GM23338 (cell line): ENCODE measurements at regions not wholly inside any gene's neighbourhood (a gene's known extent, or its start where the extent isn't known, plus 50 kb on each side); places are given as distances from the start of the nearest gene placed in this dataset.

ENCODE experiments used
- POLR2AphosphoS5 ChIP-seq: IDR thresholded peaks from 2 replicates; pipeline ENCODE4 v1.6.1; 2016; ENCODE audit warnings: antibody characterized with exemption, low read depth
- TF ChIP-seq, protein P1 (sequence below): IDR thresholded peaks from 2 replicates; pipeline ENCODE4 v1.6.1; 2016; ENCODE audit warnings: antibody characterized with exemption

DNA sequence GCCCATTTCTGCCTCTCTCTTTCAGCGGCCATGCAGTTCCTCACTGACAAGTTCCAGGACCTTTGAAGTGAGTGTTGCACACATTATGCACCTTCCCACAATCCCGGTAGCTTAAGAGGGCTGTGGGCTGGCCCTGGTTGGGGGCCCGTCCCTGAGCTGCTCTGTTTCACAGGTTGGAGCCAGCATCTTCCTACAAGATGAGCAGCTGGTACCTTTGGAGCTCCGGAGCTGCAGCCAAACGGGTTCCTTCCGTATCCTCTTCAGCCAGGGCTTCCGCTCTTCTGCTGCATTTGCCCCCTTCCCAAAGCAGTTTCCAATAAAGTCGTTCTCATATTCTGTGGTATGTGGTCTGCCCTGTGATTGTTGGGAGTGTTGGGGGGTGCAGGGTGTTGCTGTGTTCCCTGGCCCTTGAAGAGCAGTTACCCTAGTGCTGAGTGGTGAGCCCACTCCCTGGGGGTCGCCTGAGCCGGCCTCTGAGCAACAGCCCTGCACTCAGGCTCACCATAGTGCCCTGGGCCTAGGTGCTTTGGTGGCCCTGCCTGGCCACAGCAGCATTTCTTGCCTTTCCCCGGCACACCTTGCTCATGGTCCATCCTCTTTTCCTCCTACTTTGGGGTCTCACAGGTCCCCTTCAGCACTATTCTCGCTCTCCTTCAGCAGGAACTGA lies 60.4 kb downstream of the CXorf49B start:
- TF ChIP-seq, protein P1, sequence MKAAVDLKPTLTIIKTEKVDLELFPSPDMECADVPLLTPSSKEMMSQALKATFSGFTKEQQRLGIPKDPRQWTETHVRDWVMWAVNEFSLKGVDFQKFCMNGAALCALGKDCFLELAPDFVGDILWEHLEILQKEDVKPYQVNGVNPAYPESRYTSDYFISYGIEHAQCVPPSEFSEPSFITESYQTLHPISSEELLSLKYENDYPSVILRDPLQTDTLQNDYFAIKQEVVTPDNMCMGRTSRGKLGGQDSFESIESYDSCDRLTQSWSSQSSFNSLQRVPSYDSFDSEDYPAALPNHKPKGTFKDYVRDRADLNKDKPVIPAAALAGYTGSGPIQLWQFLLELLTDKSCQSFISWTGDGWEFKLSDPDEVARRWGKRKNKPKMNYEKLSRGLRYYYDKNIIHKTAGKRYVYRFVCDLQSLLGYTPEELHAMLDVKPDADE = no peak
- TF ChIP-seq POLR2AphosphoS5 = no peak
